Neural progenitor cell (in vitro differentiated cells): ENCODE measurements at regions not wholly inside any gene's neighbourhood (a gene's known extent, or its start where the extent isn't known, plus 50 kb on each side); places are given as distances from the start of the nearest gene placed in this dataset.

Experiments used
- DNase-seq: peaks from one replicate; pipeline ENCODE4 v3.0.0-alpha.2; 2016; ENCODE audit warnings: low spot score
- H2AFZ ChIP-seq: fragments of 200-600 bp; sonication (generic); replicated peaks from 2 replicates; pipeline ENCODE4 v1.6.1; 2016; ENCODE audit warnings: antibody characterized with exemption
- H3F3A ChIP-seq: fragments of 200-600 bp; sonication (generic); 2 replicates; pipeline ENCODE4 v1.6.1; 2016; ENCODE audit warnings: antibody characterized with exemption, low read depth
- H3K27ac ChIP-seq: fragments of 200-600 bp; sonication (generic); 2 replicates; pipeline ENCODE4 v1.5.1; 2016; ENCODE audit warnings: mild to moderate bottlenecking
- H3K27me3 ChIP-seq: fragments of 200-600 bp; sonication (generic); 2 replicates; pipeline ENCODE4 v1.6.1; 2016; ENCODE audit warnings: mild to moderate bottlenecking, moderate library complexity
- H3K36me3 ChIP-seq: fragments of 200-600 bp; sonication (generic); 2 replicates; pipeline ENCODE4 v1.5.1; 2016
- H3K4me1 ChIP-seq: fragments of 200-600 bp; sonication (generic); 2 replicates; pipeline ENCODE4 v1.6.1; 2016; ENCODE audit warnings: mixed run types
- H3K4me2 ChIP-seq: fragments of 200-600 bp; sonication (generic); 2 replicates; pipeline ENCODE4 v1.6.1; 2016
- H3K4me3 ChIP-seq: fragments of 200-600 bp; sonication (generic); 2 replicates; pipeline ENCODE4 v1.5.1; 2016
- H3K79me2 ChIP-seq: fragments of 200-600 bp; sonication (generic); 2 replicates; pipeline ENCODE4 v1.6.1; 2016; ENCODE audit warnings: low read depth
- H3K9ac ChIP-seq: fragments of 200-600 bp; sonication (generic); 2 replicates; pipeline ENCODE4 v1.6.1; 2016
- H3K9me3 ChIP-seq: fragments of 200-600 bp; sonication (generic); 2 replicates; pipeline ENCODE4 v1.5.1; 2016; ENCODE audit warnings: low read depth
- H4K20me1 ChIP-seq: fragments of 200-600 bp; sonication (generic); 2 replicates; pipeline ENCODE4 v1.6.1; 2016; ENCODE audit warnings: low read depth
- H3K27ac Mint-ChIP-seq: 3 replicates; pipeline ENCODE4 v1.8.0; 2021; ENCODE audit warnings: mixed read lengths
- H3K27me3 Mint-ChIP-seq: 2 replicates; pipeline ENCODE4 v1.8.0; 2022; ENCODE audit warnings: low read depth, mild to moderate bottlenecking, inconsistent platforms, moderate library complexity, mixed read lengths; ENCODE audit not compliant: insufficient read depth
- H3K36me3 Mint-ChIP-seq: 3 replicates; pipeline ENCODE4 v1.8.0; 2021; ENCODE audit warnings: mixed read lengths
- H3K4me1 Mint-ChIP-seq: 3 replicates; pipeline ENCODE4 v1.8.0; 2021; ENCODE audit warnings: mixed read lengths
- H3K4me3 Mint-ChIP-seq: 3 replicates; pipeline ENCODE4 v1.8.0; 2021; ENCODE audit warnings: mild to moderate bottlenecking, moderate library complexity, mixed read lengths
- H3K9me3 Mint-ChIP-seq: 3 replicates; pipeline ENCODE4 v1.8.0; 2020; ENCODE audit warnings: mixed read lengths
- EZH2 ChIP-seq: fragments of 200-600 bp; sonication (generic); IDR thresholded peaks from 2 replicates; pipeline ENCODE4 v1.6.1; 2017; ENCODE audit warnings: antibody characterized with exemption, mild to moderate bottlenecking, moderate library complexity
- EZH2phosphoT487 ChIP-seq: fragments of 200-600 bp; sonication (generic); IDR thresholded peaks from 2 replicates; pipeline ENCODE4 v1.6.1; 2017; ENCODE audit warnings: antibody characterized with exemption
- TF ChIP-seq, protein P1 (sequence below): fragments of 200-600 bp; sonication (generic); IDR thresholded peaks from 2 replicates; pipeline ENCODE4 v1.5.1; 2017; ENCODE audit warnings: antibody characterized with exemption, mild to moderate bottlenecking

DNA sequence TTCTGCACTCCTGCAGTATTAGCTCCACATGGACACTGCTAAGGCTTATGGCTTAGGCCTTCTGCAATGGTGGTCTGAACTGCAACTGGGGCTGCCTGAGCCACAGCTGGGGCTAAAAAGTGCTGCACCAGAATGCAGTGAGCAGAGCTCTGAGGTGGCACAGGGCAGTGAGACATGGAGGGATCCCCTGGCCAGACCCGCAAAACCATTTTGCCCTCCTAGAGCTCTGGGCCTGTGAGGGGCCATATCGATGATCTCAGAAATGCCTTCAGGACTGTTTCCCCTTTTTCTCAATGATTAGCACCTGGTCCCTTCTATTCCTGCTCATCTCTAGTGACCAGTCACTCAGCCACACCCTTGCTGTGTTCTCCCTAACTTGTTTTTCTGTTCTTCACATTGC is 397.7 kb downstream of the UQCRFS1 start:
- no peaks in the 10 kb centered on the region for H3K9me3 ChIP-seq

GRCh38 chr19:28794301-28794700 is 418.6 kb downstream of the UQCRFS1 start:
- Histone ChIP-seq H3K27ac (no peak overlapping the region), H3K4me3 (peak overlapping the region; percentile 78), H3K4me2 (peak overlapping the region; percentile 95), H3F3A (peaks cover 6% of the 10 kb centered on the region), H4K20me1 (no peaks in the 10 kb centered on the region), H3K27me3 (peaks cover 58% of the 10 kb centered on the region), H3K9ac (no peak overlapping the region), H3K4me1 (peaks cover 9% of the 10 kb centered on the region), H3K9me3 (no peaks in the 10 kb centered on the region), H3K36me3 (no peaks in the 10 kb centered on the region), H2AFZ (peak overlapping the region; percentile 84), H3K79me2 (no peaks in the 10 kb centered on the region)
- H3K9me3 Mint-ChIP-seq = peaks cover 6% of the 10 kb centered on the region
- H3K36me3 Mint-ChIP-seq = no peaks in the 10 kb centered on the region
- H3K4me1 Mint-ChIP-seq = no peaks in the 10 kb centered on the region
- no peak for TF ChIP-seq EZH2phosphoT487
- TF ChIP-seq EZH2 = no peak
- TF ChIP-seq, protein P1, sequence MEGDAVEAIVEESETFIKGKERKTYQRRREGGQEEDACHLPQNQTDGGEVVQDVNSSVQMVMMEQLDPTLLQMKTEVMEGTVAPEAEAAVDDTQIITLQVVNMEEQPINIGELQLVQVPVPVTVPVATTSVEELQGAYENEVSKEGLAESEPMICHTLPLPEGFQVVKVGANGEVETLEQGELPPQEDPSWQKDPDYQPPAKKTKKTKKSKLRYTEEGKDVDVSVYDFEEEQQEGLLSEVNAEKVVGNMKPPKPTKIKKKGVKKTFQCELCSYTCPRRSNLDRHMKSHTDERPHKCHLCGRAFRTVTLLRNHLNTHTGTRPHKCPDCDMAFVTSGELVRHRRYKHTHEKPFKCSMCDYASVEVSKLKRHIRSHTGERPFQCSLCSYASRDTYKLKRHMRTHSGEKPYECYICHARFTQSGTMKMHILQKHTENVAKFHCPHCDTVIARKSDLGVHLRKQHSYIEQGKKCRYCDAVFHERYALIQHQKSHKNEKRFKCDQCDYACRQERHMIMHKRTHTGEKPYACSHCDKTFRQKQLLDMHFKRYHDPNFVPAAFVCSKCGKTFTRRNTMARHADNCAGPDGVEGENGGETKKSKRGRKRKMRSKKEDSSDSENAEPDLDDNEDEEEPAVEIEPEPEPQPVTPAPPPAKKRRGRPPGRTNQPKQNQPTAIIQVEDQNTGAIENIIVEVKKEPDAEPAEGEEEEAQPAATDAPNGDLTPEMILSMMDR = no peak
- H3K27me3 Mint-ChIP-seq = peaks cover 35% of the 10 kb centered on the region
- H3K4me3 Mint-ChIP-seq = peak overlapping the region; percentile 74
- DNase-seq = no peak
- H3K27ac Mint-ChIP-seq = no peak overlapping the region

More for the DNA sequence above, 397.7 kb downstream of the UQCRFS1 start:
- no peaks in the 10 kb centered on the region for H3K9me3 Mint-ChIP-seq
- no peaks in the 10 kb centered on the region for H3K36me3 ChIP-seq
- no peak overlapping the region for H3K4me3 ChIP-seq
- no peaks in the 10 kb centered on the region for H3K79me2 ChIP-seq
- no peaks in the 10 kb centered on the region for H3K27me3 ChIP-seq
- H3K27ac Mint-ChIP-seq = no peak overlapping the region
- no peak overlapping the region for H3K4me3 Mint-ChIP-seq
- no peaks in the 10 kb centered on the region for H4K20me1 ChIP-seq
- H2AFZ ChIP-seq = no peak overlapping the region
- DNase-seq = no peak
- H3K9ac ChIP-seq = no peak overlapping the region
- no peaks in the 10 kb centered on the region for H3K36me3 Mint-ChIP-seq
- no peak overlapping the region for H3K27ac ChIP-seq
- H3K4me1 ChIP-seq = no peaks in the 10 kb centered on the region
- H3K4me1 Mint-ChIP-seq = no peaks in the 10 kb centered on the region
- H3F3A ChIP-seq = no peaks in the 10 kb centered on the region
- no peak overlapping the region for H3K4me2 ChIP-seq
- TF ChIP-seq, protein P1 = no peak
- TF ChIP-seq EZH2 = no peak
- no peak for TF ChIP-seq EZH2phosphoT487
- no peaks in the 10 kb centered on the region for H3K27me3 Mint-ChIP-seq

DNA sequence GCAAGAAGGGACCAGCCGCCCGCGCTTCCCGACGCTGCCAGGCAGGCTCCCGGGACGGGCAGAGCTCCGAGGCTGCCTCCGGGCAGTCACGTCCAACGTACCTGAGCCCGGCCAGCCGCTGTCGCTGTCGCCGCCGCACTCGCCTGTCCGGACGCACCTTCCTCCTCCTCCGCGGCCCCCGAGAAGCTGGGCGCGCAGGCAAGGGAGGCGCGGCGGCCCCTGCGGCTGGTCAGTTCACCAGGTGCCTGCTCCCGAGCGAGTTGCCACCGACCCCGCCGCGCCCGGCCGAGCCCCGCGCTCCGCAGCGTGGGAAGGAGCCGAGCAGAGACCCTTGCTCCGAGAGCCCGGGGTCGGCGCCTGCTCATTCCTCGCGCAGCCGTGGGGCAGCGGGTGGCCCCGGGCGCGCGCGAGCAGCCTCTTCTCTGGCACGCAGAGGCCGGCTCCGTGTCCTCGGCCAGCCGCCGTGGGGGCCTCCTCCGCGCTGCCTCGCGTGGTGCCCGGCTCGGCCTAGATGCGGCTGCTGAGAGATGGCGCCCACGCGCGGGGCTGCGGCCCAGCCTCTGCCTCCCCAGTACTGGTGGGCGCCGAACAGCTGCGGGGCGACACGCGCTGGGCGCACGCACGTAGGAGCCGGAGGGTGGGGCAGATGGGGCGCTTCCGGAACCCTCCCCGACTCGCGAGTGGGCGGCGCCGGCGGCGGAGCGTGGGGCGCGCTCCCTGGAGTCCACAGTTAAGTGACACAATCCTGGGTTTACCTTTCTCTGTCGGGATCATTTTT is 419.4 kb downstream of the UQCRFS1 start:
- TF ChIP-seq EZH2phosphoT487 (peak; percentile 74), EZH2 (peak; percentile 76)
- TF ChIP-seq, protein P1 = no peak
- Histone ChIP-seq H3K4me1 (peaks cover 6% of the 10 kb centered on the region), H3K9me3 (no peaks in the 10 kb centered on the region), H3K36me3 (no peaks in the 10 kb centered on the region), H3K4me2 (peak overlapping the region; percentile 95), H3K27ac (no peak overlapping the region), H3K4me3 (peak overlapping the region; percentile 78), H2AFZ (peak overlapping the region; percentile 84), H3K27me3 (peaks cover 58% of the 10 kb centered on the region), H3F3A (peaks cover 6% of the 10 kb centered on the region), H4K20me1 (no peaks in the 10 kb centered on the region), H3K79me2 (no peaks in the 10 kb centered on the region), H3K9ac (no peak overlapping the region)
- Mint-ChIP-seq H3K4me3 (peak overlapping the region; percentile 74), H3K27ac (no peak overlapping the region), H3K4me1 (no peaks in the 10 kb centered on the region), H3K9me3 (peaks cover 6% of the 10 kb centered on the region), H3K27me3 (peaks cover 35% of the 10 kb centered on the region), H3K36me3 (no peaks in the 10 kb centered on the region)
- peak; percentile 57 for DNase-seq
